Cerebellar nuclear complex (tissue), 1 donor: ENCODE measurements at regions not wholly inside any gene's neighbourhood (a gene's known extent, or its start where the extent isn't known, plus 50 kb on each side); places are given as distances from the start of the nearest gene placed in this dataset.
"Not testable (repeated sequence)": the region's sequence is repeated elsewhere in the genome, so short reads cannot be mapped to it uniquely, and the experiment has no call there.

Experiments
- DNase-seq, 2 experiments: peaks; one replicate each; lab custom pipeline; 2025; lab: John Stamatoyannopoulos, UW

- DNase-seq = peak in 1 of 2 experiments; percentile 53
These were observed 115.0 kb downstream of the DACT1 start for GRCh38 chr14:58752771-58753201.

DNA sequence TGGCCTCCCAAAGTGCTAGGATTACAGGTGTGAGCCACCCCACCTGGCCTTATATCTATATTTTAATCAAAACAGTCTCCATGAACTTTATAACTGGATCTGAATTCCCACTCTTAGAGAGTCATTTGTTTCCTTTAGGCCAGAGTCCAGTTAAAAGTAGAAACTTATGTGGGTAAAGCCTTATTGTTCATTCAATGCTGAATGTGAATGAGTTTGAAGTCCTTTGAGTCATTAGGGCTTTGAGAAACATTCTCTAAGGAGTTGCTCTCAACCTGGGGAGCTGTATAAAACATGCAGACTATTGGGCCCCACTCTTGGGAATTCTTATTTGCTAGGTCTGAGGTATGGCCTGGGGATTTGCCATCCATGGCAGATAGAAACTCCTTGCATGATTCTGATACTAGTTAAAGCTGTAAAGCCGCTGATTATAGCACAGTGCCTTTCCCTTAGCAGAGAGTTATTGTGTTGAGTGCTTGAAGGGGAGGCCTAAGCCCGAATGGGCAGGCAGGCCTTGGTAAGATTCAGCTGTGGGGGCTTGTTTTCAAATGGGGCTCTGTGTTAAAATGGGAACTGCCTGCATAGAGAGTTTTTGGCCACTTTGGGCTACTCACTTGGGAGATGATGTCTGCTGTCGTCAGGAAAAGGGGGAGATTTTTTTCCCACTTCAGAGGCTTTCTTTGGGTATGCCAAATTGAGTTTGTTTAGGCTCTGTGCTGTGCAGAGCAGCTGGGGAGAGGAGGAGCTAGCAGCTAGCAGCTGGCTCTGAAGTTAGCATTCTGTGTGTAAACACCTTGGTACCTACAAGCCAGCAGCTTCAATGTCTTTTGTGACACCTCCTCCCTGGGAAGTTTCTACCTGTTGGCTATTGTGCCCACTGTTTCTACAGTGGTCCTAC lies 117.5 kb downstream of the DACT1 start:
- DNase-seq = no peak

DNA sequence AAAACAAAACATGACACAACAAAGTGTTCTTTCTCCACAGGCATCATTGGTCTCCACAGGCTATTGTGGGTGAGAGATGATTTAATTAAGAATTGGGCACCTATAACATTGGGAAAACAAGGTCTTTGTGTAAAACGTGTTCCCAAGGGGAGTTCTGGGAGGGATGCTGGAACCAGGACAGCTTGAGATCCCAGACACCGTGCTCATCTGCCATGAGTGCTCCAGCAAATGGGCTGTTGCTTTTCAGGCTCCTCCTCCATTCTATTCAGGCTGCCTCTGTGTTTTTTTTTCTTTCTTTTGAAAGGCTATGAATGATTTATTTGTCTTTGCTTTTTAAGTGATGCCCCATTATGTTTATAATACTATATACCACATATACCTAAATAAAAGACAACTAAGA lies 122.4 kb downstream of the DACT1 start:
- DNase-seq = no peak

GRCh38 chr14:58762629-58763028 lies 124.9 kb downstream of the DACT1 start:
- DNase-seq = no peak

DNA sequence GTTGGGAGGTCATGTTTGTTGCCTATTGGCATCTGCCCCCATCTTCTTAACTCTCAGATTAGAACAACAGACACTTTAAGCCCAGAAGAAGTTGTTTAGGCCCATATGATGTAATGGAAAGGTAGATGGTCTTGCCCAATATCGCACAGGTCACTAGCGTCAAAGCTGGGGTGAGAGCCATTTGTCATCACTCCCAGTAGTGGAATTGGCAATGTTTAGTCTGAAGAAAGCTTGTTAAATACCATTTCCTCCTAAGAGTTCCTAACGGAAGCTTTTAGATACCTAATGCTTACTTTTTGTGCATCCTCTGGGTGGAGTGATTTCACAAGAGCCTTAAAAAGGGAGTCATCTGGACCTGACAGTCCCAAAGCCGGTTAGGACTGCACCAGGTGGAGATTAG lies 125.4 kb downstream of the DACT1 start:
- DNase-seq = no peak

GRCh38 chr14:58765418-58765831 lies 127.7 kb downstream of the DACT1 start:
- no peak for DNase-seq

DNA sequence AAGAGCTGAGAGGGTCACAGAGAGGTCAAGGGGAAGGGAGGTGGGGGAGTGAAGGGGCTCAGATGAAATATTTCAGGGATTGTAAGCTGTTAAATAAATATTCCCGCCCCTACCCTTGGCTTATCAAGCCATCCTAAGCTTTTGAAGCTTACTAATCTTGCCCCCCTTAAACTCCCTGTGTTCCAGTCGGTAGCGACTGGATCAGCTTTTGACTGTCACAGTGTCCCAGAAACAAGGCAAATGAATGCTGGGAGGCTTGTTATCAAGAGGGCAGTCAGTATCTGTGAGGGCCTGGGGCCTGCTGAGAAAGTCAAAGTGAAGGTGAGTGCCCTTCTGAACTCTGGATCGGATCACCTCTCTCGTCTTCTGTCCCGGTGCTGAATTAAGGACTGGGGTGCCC lies 128.1 kb downstream of the DACT1 start:
- DNase-seq = no peak

DNA sequence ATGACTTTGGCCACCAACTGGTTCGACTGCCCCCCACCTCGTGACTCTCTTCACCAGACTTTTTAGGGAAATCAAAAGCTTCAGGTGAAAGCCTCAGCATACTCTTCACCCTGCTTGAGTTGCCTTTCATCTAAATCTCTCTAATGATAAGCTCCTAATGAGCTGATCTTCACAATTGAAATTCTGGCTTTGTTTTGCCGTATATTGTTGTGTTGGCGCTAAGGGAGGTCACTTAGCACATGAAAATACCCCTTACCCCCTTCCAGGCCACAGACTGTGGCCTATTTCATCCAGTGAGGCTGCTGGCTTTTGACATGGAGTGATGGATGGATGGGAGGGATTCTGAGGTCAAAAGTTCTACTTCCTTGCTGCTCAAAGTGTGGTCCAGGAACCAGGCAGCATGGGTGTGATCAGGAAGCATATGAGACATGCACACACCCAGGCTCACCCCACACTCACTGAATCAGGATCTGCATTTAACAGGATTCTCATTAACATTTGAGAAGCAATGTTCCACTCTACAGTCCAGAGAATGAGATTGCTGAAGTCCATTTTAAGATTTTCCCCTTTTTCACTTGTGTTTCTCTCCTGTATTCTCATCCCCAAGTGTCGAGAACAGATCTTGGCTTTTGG lies 131.4 kb downstream of the DACT1 start:
- DNase-seq = no peak

DNA sequence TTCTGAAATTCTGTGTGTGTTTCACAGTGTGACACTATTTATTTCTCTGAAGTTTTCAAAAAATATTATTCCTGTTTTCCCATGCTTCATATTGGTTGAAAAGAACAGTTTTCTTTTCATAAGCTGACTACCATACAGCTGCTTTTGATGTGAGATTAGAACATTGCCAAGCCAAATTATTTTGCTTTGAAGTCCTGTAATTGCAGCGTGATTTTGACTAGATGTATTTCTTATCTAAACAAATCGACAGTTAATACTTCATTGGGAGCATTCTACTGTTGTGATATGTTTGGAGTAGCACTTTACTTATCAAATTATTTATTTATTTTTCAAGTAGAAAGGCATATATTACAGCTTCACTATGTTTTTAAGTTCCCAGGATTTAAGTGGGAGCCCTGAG lies 132.0 kb downstream of the DACT1 start:
- DNase-seq = no peak

DNA sequence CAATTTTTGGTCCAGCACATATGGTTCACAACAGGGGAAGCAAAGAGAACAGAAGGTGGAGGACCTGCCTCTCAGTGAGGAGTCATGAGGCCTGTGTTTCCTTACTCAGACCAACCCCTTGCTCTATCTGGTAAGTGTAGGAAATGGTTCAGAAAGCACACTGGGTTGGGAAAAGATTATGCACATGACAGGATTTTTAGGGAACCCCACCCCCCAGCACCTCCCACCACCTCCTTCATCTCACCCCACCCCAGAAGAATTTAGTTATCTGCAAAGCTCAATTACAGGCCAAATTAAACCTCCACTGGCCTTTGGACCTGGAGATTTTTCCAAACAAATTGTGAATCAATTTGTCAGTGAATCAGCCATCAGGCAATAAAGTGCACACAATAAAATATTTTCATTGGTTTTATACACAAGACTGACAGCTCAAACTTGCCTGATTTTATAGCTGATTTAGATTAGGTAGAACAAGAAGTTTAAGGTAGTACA lies 132.8 kb downstream of the DACT1 start:
- DNase-seq = peak; percentile 72 to 97

GRCh38 chr14:58771016-58771415 lies 133.3 kb downstream of the DACT1 start:
- no peak for DNase-seq

- DNase-seq = no peak
These were observed 134.4 kb downstream of the DACT1 start for GRCh38 chr14:58772116-58772515.

GRCh38 chr14:58772794-58773620 lies 135.2 kb downstream of the DACT1 start:
- DNase-seq = no peak

GRCh38 chr14:58774531-58774930 lies 136.8 kb downstream of the DACT1 start:
- peak in 1 of 2 experiments; percentile 49 for DNase-seq

GRCh38 chr14:58775130-58775529 lies 137.4 kb downstream of the DACT1 start:
- not testable (repeated sequence) for DNase-seq

DNA sequence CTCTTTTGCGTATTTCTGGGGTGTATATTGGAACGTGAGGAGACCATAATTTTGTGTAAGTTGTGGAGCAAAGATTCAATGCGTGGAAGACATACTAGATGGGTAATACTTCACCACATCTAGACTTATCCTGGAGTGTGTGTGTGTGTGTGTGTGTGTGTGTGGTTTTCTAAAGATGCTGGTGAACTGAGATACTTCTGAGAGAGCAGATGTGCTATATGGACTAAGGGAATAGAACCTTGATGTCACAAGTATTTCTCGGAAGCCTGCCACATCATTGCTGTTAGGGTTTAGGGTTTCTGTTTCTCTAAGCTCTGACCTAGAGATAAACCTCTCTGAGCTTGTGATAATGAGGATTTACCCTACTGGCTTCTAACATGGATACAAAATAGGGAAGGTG lies 138.8 kb downstream of the DACT1 start:
- no peak for DNase-seq

DNA sequence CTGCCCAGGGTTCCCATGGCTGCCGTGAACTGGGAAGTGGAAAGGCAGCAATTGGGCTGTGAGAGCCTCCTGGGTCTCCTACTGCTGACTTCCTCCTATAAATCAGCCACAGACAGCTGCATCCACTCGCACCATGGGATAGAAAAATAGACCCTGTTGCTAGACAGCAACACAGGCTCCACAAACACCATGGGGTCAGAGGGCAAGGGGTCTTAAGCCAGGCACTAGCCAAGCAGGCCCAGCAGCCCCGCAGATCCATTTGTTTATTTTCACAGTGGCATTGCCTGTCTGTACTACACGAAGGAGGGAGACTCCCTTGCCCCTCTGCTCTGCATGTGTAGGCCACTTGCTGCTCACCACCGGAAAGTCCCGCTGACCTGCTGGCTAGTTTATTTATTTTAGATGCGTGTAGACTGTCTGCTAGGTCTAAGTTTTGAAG lies 139.8 kb downstream of the DACT1 start:
- DNase-seq = no peak

DNA sequence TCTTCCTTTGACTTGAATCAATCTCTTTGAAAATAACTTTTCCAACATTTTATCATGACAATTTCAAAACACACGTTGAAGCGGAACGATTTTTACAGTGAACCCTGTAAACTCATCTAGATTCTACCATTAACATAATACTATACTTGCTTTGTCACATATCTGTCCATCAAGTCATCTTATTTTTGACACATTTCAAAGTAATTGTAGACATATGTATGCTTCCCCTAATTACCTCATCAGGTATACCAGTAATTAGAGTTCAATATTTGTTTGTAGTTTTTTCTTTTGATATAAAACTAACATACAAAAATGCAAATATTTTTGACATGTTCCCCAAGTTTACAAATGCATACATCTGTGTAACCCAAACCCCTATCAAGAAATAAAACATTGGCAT lies 140.4 kb downstream of the DACT1 start:
- no peak for DNase-seq

DNA sequence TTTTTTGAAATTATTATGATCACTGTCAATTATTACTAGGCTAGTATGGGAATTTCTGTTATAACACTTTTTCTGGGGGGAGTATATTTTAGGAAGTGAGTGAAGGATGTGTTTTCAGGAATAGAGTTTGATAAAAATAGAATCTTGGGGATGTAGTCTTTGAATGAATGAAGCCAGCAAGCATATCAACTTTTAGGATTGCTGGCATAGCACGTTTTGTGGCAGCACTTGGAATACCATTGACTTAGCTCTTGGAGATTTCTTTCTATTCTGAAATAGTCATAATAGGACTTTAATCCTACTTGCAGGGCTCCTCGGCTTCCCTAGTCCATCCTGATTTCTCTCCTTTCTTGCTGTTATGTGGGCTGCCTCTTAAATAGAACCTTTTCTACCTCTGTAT lies 141.6 kb downstream of the DACT1 start:
- no peak for DNase-seq

- no peak for DNase-seq
These were observed 142.4 kb downstream of the DACT1 start for GRCh38 chr14:58780185-58780584.

- DNase-seq = no peak
These were observed 142.8 kb downstream of the DACT1 start for GRCh38 chr14:58780605-58781004.

DNA sequence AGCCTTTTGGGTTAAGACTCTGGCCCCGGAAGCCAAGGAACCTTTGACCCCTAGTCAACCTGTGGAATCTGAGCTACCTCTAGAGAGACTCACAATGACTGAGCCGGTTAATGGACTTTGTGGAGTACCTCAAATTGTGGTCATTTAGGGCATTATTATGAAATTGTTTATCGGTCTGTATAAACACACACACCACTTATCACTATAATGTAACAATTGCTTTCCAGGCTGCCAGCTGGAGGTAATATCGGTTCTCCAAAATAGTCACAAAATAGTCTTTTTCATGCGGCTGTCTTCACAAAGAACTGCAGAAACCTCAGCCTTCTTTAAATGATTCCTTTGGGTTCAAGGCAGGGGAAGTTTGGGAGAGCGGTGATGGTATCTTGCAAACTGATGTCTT lies 144.2 kb downstream of the DACT1 start:
- DNase-seq = no peak
